ENCODE measurements at regions not wholly inside any gene's neighbourhood (a gene's known extent, or its start where the extent isn't known, plus 50 kb on each side); places are given as distances from the start of the nearest gene placed in this dataset.
"Not testable (repeated sequence)": the region's sequence is repeated elsewhere in the genome, so short reads cannot be mapped to it uniquely, and the experiment has no call there.

GRCh38 chr10:78594559-78595268 is 474.1 kb upstream of the ZMIZ1 start:
- DNase-seq (ENCODE audit: low read depth) = no peak

DNA sequence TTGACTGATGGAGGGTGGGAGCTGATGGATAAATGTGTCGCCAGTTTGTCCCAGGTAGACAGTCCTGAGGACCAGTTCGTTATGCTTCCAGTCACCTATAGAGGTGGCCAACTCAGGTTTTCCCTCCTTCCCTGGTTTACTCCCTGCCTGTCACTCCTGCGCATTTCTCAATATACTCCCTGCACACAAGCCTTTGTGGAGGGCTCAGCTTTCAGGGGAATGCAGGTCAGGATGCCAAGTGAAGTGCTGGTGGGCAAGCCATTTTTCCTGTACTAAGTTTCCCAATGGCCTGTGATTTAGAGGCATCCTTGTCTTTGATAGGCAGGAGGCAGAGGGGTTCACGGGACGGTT is 473.5 kb upstream of the ZMIZ1 start:
- DNase-seq (ENCODE audit: low read depth) = no peak

DNA sequence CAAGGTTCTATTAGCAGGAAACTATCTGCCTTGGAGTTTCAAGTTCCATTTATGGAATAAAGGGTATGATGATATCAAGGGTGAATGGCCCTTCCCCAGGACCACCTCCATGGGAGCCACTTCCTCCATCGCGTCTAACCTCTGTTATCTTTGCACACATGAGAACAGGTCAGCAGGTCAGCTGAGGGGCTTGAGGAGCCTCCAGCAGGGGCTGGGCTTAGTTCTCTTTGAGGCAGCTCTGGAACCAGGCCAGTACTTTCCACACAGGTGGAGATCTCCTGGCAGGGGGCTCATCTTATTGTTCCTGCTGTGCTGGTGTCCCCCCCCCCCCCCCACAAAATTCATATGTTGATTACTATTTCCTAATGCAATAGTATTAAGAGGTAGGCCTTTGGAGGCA is 472.2 kb upstream of the ZMIZ1 start:
- DNase-seq (ENCODE audit: low read depth) = no peak

DNA sequence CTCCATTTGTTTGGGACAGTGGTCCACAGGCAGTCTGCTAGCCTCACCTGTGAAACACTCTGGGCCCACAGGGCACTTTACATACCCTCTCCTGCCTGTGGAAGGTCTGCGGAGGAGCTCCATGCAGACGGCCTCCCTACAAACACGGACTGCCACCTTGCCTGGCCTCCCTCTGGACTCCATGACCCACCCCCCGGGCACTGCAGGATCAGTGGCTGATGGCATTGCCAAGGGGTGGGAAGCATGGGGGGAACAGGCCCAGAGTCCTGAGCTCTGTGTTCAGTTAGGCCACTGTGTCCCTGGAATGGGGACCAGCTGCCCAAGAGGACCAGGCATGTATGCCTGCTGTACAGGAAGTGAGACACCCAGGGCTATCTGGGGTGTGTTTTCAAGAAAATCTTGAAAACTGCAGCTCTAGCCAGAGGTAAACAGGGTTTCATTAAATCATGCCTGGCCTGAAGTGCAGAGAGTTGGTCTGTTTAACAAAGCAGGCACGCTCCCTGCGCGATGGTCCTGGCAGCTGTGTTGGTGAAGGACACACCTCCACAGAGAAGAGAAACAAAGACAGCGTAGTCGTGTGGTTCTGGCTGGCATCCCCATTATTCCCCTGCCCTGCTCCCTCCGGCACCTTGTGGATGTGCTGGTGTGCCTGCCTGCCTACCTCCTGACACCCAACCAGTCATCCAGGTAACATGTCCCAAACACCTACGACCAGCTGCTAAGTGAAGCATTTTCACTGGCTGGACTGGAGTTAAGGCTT is 470.8 kb upstream of the ZMIZ1 start:
- no peak for DNase-seq (ENCODE audit: low read depth)

GRCh38 chr10:78599122-78599853 is 469.5 kb upstream of the ZMIZ1 start:
- no peak for DNase-seq (ENCODE audit: low read depth)

DNA sequence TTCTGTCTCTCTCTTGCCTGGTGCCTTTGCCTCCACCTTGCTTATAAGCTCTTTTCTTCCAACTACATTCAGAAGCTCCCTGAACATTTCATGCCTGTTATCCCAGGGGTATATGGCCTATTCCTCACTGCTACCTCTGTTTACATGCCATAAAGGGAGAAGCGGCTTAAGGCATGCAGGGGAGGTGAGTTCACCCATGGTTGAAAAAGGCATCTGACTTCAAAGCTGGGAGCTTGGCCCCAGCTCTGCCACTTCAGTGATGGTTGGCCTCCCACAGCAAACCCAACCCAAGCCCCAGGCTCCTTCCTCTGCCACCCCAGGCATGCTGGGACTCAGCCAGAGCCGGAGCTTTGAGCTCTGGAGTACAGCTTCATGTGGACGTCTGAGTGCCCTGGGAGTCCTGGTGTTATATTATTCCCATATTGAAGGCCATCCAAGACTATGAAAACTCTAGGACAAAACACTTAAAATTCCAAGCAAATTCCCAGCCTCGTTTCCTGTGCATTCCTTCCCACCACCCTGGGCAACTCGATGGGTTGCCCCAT is 468.6 kb upstream of the ZMIZ1 start:
- DNase-seq (ENCODE audit: low read depth) = no peak

- DNase-seq (ENCODE audit: low read depth) = no peak
Observed at GRCh38 chr10:78600740-78601139, 468.0 kb upstream of the ZMIZ1 start.

DNA sequence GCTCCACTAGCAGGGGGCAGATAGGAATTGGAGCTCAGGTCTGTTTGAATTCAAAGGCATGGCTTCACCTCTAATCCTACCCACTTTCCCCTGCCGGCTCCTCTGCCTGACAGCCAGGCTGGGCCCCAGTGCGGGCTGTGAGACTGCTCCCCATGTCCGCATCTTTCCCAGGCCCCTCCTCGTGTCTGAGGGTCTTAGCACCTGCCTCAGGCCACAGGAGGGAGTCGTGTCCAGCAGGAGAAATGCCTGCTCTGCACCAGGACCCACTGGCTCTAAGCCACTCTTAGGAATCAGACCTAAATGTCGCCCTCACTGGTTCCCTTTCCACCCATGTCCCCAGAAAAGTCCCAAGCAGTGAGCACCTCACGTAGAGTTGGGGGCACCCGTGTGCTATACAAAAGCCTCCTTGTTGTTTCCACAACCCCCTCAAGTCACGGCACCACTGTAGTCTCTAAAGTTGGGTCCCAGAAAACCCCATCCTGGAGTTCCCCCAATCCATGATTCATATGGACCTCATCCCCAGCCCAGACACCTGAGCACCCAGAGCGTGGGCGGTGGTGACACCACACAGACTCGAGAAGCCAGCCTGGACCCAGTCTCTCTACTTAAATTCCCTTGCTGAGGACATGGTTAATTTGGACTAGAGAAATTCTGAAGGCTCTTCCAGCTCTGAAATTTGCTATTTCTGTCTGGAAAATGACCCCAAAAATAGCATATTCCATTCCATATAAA is 466.4 kb upstream of the ZMIZ1 start:
- DNase-seq (ENCODE audit: low read depth) = no peak

DNA sequence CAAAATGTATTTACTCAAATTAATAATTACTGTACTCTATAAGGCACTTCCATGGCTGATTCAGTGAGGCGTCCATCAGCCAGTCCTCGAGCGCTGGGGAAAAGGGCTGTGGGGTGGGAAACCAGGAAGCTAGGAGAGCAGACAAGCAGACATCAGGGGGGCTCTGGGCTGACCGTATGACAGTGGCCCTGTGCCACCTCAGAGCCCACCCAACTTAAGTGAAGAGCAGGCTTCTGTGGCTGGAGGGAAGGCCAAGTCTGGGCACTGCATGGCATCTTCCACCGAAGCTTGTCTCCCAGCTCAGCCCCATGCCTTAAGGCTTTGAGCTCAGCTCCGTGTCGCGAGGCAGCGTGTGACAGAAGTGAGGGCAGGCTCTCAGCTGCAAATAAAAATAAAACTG is 464.5 kb upstream of the ZMIZ1 start:
- DNase-seq (ENCODE audit: low read depth) = no peak

- no peak for DNase-seq (ENCODE audit: low read depth)
Observed at GRCh38 chr10:78604721-78605120, 464.0 kb upstream of the ZMIZ1 start.

DNA sequence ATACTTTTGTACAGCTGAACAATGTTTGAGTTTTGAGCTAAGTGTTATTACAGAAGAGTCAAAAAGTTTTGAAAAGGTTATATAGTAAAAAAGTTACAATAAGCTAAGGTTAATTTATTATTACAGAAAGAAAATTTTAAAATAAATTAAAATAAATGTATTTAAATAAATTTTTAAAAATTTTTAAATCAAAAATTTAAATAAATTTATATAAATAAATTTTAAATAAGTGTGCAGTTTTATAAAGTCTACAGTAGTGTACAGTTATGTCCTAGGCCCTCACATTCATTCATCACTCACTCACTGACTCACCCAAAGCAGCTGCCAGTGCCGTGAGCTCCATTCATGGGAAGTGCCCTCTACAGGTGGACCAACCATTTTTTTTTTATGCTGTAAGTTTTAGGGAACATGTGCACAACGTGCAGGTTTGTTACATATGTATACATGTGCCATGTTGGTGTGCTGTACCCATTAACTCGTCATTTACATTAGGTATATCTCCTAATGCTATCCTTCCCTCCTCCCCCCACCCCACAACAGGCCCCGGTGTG is 462.9 kb upstream of the ZMIZ1 start:
- peak; percentile 14 for DNase-seq (ENCODE audit: low read depth)

DNA sequence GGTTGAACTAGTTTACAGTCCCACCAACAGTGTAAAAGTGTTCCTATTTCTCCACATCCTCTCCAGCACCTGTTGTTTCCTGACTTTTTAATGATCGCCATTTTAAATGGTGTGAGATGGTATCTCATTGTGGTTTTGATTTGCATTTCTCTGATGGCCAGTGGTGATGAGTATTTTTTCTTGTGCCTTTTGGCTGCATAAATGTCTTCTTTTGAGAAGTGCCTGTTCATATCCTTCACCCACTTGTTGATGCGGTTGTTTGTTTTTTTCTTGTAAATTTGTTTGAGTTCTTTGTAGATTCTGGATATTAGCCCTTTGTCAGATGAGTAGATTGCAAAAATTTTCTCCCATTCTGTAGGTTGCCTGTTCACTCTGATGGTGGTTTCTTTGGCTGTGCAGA is 462.0 kb upstream of the ZMIZ1 start:
- DNase-seq (ENCODE audit: low read depth) = not testable (repeated sequence)

DNA sequence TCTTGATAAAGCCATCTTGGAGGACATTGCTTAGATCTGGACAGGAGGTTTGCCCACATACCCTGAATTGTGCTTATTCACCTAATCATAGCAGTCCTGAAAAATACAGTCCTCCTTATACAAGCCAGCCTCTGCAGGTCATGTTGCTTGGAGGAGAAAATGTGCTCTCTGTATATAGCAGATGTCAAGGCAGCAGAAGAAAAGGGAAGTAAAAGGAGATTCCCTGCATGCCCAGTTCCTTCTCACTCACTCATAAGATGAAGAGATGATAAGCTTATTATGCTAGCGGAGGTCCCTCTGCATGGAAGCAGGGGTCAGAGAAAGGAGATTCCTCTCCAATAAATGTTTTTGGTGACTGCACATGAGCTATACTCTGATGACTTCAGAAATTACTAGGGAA is 458.8 kb upstream of the ZMIZ1 start:
- DNase-seq (ENCODE audit: low read depth) = no peak

GRCh38 chr10:78613132-78613531 is 455.6 kb upstream of the ZMIZ1 start:
- DNase-seq (ENCODE audit: low read depth) = no peak

DNA sequence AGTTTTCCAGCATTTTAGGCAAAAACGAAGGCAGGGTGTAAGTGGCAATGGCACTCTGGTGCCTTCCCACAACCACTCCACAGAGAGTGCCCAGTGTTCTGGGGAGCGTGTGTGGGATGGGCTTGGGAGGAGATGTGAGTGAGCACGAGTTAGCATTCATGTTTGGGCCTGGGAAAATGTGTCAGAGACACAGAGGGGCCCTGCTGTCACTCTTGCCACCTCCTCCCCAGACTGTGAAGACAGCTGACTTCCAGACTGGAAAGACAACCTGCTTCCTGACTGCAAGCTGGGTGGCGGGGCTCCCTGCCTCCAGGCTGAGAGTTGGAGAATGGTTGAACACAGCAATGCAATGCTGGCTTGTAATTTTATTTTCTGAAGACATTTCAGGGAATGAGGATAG is 454.5 kb upstream of the ZMIZ1 start:
- DNase-seq (ENCODE audit: low read depth) = no peak

GRCh38 chr10:78614744-78615143 is 454.0 kb upstream of the ZMIZ1 start:
- no peak for DNase-seq (ENCODE audit: low read depth)

- DNase-seq (ENCODE audit: low read depth) = no peak
Observed at GRCh38 chr10:78616125-78616695, 452.6 kb upstream of the ZMIZ1 start.

GRCh38 chr10:78617115-78617514 is 451.7 kb upstream of the ZMIZ1 start:
- DNase-seq (ENCODE audit: low read depth) = no peak

DNA sequence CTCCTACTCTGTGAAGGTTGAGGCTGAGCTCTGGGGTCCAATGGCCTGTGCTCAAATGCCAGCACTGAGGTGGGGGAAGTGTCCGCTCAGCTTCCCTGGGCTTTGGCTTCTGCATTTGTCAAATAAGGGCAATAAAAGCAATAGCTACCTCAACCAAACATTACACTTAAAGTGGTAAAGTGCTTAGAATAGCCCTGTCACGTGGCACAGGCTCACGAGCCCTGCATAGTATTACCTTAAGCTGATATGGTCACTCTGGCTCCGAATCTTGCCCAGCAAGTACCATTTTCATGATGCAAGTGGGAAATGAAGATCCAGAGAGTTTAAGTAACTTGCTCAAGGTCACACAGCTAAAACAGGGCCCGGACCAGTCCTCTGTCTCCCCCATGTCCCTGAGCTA is 451.1 kb upstream of the ZMIZ1 start:
- no peak for DNase-seq (ENCODE audit: low read depth)

GRCh38 chr10:78618050-78618449 is 450.7 kb upstream of the ZMIZ1 start:
- no peak for DNase-seq (ENCODE audit: low read depth)

DNA sequence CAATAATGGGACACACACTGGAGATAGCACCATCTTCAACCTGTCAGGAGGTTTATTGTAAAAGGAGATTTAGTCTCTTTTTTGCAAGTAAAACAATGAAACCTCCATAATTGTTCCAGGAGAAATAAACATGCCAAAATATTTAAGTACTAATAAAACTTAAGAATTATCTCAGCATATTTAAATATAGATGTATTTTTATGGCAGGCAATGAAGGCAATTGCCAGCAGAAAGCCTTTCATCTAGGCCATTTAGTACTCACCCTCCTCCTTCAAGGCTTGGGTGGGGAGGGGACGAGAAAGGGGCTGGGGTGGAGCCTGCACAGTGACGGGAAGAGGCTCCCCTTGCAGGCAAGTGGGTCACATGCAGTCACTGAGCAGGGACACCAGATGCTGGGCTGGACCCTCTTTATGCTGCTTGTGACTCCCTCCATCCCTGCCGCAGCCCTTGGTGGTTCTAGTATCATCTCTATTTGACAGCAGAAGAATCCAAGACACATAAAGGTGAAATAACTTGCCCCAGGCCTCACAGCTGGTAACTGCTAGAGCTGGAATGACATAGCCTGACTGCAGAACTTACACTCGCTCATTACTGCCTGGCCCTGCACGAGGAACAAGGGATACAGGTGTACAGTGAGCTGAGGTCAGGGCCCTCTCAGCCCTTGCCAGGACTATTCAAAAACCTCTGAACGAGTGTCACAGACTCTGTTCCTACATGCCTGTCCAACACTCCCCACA is 449.5 kb upstream of the ZMIZ1 start:
- DNase-seq (ENCODE audit: low read depth) = no peak

Data from iris pigment epithelial cell (primary cell).